ENCODE measurements at regions not wholly inside any gene's neighbourhood (a gene's known extent, or its start where the extent isn't known, plus 50 kb on each side); places are given as distances from the start of the nearest gene placed in this dataset.

DNA sequence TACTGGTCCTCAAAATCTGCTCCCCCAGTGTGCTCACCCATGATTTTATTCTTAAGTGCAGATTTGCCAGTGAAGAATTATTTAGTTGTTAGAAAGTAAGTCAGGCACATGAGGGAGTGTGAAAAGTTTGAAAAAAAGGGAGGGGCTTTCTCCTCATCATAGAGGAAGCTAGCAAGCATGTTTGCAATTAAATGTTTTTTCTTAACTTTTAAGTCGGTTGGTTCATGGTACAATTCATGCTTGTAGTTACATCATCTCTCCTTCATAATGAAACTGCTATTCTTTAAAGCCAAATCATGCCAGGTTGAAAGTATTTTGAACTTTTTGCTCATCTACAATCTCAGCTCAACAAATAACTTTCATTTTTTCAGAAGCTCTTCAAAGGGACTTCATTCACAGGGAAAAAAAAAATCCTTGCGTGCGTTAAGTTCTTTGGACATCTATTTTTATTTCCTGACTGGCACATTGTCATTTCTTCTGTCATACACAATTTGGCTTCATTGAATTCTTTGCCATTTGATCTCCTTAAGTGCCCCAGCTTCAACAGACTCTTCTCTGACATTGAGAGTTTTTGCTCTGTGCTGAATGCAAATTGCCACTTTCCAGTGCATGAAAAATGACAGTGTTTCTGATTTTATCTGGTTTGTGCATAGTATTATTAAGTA is 456.9 kb downstream of the TMEM232 start:
- TF ChIP-seq POLR2A (IDR thresholded peaks at IDR 0.05; ENCODE audit: low read length) (no peak), GATA1 (IDR thresholded peaks at IDR 0.05; ENCODE audit: low read depth, low read length) (no peak)
